K562 (cell line): ENCODE measurements at regions not wholly inside any gene's neighbourhood (a gene's known extent, or its start where the extent isn't known, plus 50 kb on each side); places are given as distances from the start of the nearest gene placed in this dataset.

Experiments used
- WHSC1 ChIP-seq: IDR thresholded peaks from one replicate; pipeline ENCODE4 v1.6.1; 2012; ENCODE audit warnings: low read length, control low read depth, inconsistent platforms
- YBX1 ChIP-seq: fragments of 450-650 bp; IDR thresholded peaks from 2 replicates; pipeline ENCODE4 v1.7.1; 2016; ENCODE audit warnings: mild to moderate bottlenecking
- ZNF407 ChIP-seq: fragments of 450-650 bp; IDR thresholded peaks from 2 replicates; pipeline ENCODE4 v1.6.1; 2016; ENCODE audit warnings: low read depth

GRCh38 chr5:135743705-135744411 is 90.6 kb upstream of the SLC25A48 start (continued):
- TF ChIP-seq ZNF407 (no peak), WHSC1 (no peak), YBX1 (no peak)
